ENCODE measurements at regions not wholly inside any gene's neighbourhood (a gene's known extent, or its start where the extent isn't known, plus 50 kb on each side); places are given as distances from the start of the nearest gene placed in this dataset.
"Not testable (repeated sequence)": the region's sequence is repeated elsewhere in the genome, so short reads cannot be mapped to it uniquely, and the experiment has no call there.

GRCh38 chr11:134660416-134660815 is 248.4 kb upstream of the B3GAT1 start:
- TF ChIP-seq CTCF (IDR thresholded peaks at IDR 0.05; ENCODE audit: low read depth, low read length): no peak
- no peak overlapping the region for H3K4me3 ChIP-seq (ENCODE audit: low read depth, low read length)

- no peak overlapping the region for H3K4me3 ChIP-seq (ENCODE audit: low read depth, low read length)
- TF ChIP-seq CTCF (IDR thresholded peaks at IDR 0.05; ENCODE audit: low read depth, low read length): no peak
These were observed 247.8 kb upstream of the B3GAT1 start for GRCh38 chr11:134659882-134660281.

GRCh38 chr11:134658481-134659225 is 246.6 kb upstream of the B3GAT1 start:
- no peak for TF ChIP-seq CTCF (IDR thresholded peaks at IDR 0.05; ENCODE audit: low read depth, low read length)
- no peak overlapping the region for H3K4me3 ChIP-seq (ENCODE audit: low read depth, low read length)

GRCh38 chr11:134657631-134658030 is 245.6 kb upstream of the B3GAT1 start:
- TF ChIP-seq CTCF (IDR thresholded peaks at IDR 0.05; ENCODE audit: low read depth, low read length): no peak
- no peak overlapping the region for H3K4me3 ChIP-seq (ENCODE audit: low read depth, low read length)

- H3K4me3 ChIP-seq (ENCODE audit: low read depth, low read length): no peak overlapping the region
- no peak for TF ChIP-seq CTCF (IDR thresholded peaks at IDR 0.05; ENCODE audit: low read depth, low read length)
These were observed 245.0 kb upstream of the B3GAT1 start for GRCh38 chr11:134656861-134657540.

DNA sequence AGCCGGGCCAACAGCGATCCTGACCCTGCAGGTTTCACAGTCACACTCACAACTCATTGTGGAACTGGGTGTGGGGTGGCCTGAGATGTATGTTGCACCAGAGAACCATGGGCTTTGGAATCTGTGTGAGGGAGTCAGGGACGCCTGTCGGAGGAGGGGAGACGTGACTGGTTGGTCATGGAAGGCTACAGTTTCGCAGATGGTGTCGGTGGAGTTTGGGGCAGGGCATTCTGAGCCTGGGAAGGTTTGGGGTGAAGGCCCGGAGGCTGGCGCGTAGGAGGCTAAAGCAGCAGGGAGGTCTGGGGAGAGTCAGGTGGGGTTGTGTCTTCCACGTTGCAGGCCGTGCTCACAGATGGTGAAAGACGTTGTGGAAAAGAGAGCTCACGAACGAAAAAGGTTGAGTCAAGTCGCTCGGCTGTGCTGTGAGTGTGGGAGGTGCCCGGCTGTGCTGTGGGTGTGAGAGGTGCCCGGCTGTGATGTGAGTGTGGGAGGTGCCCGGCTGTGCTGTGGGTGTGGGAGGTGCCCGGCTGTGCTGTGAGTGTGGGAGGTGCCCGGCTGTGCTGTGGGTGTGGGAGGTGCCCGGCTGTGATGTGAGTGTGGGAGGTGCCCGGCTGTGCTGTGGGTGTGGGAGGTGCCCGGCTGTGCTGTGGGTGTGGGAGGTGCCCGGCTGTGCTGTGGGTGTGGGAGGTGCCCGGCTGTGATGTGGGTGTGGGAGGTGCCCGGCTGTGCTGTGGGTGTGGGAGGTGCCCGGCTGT is 244.2 kb upstream of the B3GAT1 start:
- H3K4me3 ChIP-seq (ENCODE audit: low read depth, low read length): not testable (repeated sequence)

- no peak for TF ChIP-seq CTCF (IDR thresholded peaks at IDR 0.05; ENCODE audit: low read depth, low read length)
- no peak overlapping the region for H3K4me3 ChIP-seq (ENCODE audit: low read depth, low read length)
These were observed 243.3 kb upstream of the B3GAT1 start for GRCh38 chr11:134655189-134655989.
